PFSK-1 (cell line): ENCODE measurements at regions not wholly inside any gene's neighbourhood (a gene's known extent, or its start where the extent isn't known, plus 50 kb on each side); places are given as distances from the start of the nearest gene placed in this dataset.

Source experiments
- POLR2AphosphoS5 ChIP-seq: IDR thresholded peaks from 2 replicates; pipeline ENCODE4 v1.6.1; 2012; ENCODE audit warnings: low read depth, mild to moderate bottlenecking, control low read depth, low read length, moderate library complexity
- REST ChIP-seq, 2 experiments: IDR thresholded peaks; 2 replicates each; pipeline versions ENCODE4 v1.6.1 to v1.8.0; 2011 to 2012; ENCODE audit warnings: low read depth in 2 of 2, low read length in 2 of 2, control low read depth in 1 of 2, inconsistent platforms in 1 of 2, mild to moderate bottlenecking in 1 of 2, moderate library complexity in 1 of 2; ENCODE audit not compliant: insufficient read depth in 1 of 2
- SIN3A ChIP-seq: IDR thresholded peaks from 2 replicates; pipeline ENCODE4 v1.6.1; 2012; ENCODE audit warnings: mild to moderate bottlenecking, low read length, moderate library complexity, borderline replicate concordance; ENCODE audit not compliant: insufficient read depth
- TAF1 ChIP-seq: IDR thresholded peaks from 2 replicates; pipeline ENCODE4 v1.6.1; 2012; ENCODE audit warnings: low read length, control low read depth, borderline replicate concordance; ENCODE audit not compliant: insufficient read depth

GRCh38 chr21:28781602-28782276, 210.9 kb downstream of the LTN1 start:
- TF ChIP-seq TAF1 (no peak), POLR2AphosphoS5 (no peak), REST (IDR thresholded peaks at IDR 0.05; ENCODE audit: insufficient read depth in 1 of 2, low read depth in 2 of 2, low read length in 2 of 2) (no peak), SIN3A (no peak)
